AG04450 (cell line): ENCODE measurements at regions not wholly inside any gene's neighbourhood (a gene's known extent, or its start where the extent isn't known, plus 50 kb on each side); places are given as distances from the start of the nearest gene placed in this dataset.

Source experiments
- CTCF ChIA-PET: fragments of 300-600, 350-600 bp; formaldehyde crosslinking; extraction: SDS; loops from one replicate; lab custom pipeline; 2022; ENCODE audit warnings: antibody characterized with exemption, inconsistent platforms; lab: Charles Lee
- POLR2A ChIA-PET: fragments of 350-600 bp; formaldehyde crosslinking; extraction: SDS; loops from one replicate; lab custom pipeline; 2021; ENCODE audit warnings: antibody characterized with exemption, inconsistent platforms; lab: Yijun Ruan, JAX
- DNase-seq: peaks from one replicate; pipeline ENCODE4 v3.0.0-alpha.2; 2011; ENCODE audit warnings: low read depth, low spot score
- H3K27ac ChIP-seq: one replicate; pipeline ENCODE4 v1.5.1; 2012; ENCODE audit warnings: low read depth, low read length, control low read depth
- H3K27me3 ChIP-seq: one replicate; pipeline ENCODE4 v1.6.0; 2012; ENCODE audit warnings: low read length; ENCODE audit not compliant: control insufficient read depth, insufficient read depth
- H3K4me3 ChIP-seq: 2 replicates; pipeline ENCODE4 v1.5.1; 2011; ENCODE audit warnings: mild to moderate bottlenecking, low read depth, low read length, control low read depth
- H3K9me3 ChIP-seq: 2 replicates; pipeline ENCODE4 v1.5.1; 2012; ENCODE audit warnings: low read length; ENCODE audit not compliant: control insufficient read depth, insufficient read depth
- TF ChIP-seq, protein P1 (sequence below): IDR thresholded peaks from 2 replicates; pipeline ENCODE4 v1.5.1; 2011; ENCODE audit warnings: low read depth, low read length, control low read depth, inconsistent platforms

DNA sequence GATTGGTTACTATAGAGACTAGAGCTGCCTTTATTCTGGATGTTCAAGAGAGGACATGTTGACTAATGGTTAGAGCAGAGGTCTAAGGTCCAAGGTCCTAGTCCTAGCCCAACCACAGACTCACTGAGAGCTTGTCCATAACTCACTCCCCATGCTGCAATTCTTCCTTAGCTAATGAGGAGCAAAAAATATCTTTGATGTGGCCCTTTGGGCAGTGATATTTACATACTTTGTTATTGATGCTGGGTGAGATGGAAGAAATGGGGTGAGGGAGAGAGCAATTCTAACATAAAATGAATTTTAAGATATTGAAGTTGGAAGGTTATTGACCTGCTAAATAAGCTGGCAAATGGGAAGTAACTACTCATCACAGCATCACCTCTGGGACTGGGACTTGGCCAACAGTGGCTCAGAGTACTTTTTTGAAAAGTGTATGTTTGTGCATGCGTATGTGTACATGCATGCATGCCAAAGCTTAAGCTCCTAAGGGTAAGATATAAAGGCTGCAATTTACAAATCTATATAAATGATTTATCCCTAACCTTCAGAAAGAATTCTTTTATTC, 58.0 kb upstream of the ANKRD55 start:
- Histone ChIP-seq H3K27me3 (no peaks in the 10 kb centered on the region), H3K4me3 (no peak overlapping the region), H3K9me3 (peaks cover 4% of the 10 kb centered on the region; the same call in 1 of the 2 replicates), H3K27ac (no peak overlapping the region)
- ChIA-PET POLR2A (no interaction called here), CTCF (interaction anchor here (0.6 to 1.3 kb wide), 2 partner anchors 20 to 22 kb away, joined by 3 read pairs; no protein-coding TSS in a partner anchor)
- TF ChIP-seq, protein P1, sequence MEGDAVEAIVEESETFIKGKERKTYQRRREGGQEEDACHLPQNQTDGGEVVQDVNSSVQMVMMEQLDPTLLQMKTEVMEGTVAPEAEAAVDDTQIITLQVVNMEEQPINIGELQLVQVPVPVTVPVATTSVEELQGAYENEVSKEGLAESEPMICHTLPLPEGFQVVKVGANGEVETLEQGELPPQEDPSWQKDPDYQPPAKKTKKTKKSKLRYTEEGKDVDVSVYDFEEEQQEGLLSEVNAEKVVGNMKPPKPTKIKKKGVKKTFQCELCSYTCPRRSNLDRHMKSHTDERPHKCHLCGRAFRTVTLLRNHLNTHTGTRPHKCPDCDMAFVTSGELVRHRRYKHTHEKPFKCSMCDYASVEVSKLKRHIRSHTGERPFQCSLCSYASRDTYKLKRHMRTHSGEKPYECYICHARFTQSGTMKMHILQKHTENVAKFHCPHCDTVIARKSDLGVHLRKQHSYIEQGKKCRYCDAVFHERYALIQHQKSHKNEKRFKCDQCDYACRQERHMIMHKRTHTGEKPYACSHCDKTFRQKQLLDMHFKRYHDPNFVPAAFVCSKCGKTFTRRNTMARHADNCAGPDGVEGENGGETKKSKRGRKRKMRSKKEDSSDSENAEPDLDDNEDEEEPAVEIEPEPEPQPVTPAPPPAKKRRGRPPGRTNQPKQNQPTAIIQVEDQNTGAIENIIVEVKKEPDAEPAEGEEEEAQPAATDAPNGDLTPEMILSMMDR: no peak
- DNase-seq: no peak

DNA sequence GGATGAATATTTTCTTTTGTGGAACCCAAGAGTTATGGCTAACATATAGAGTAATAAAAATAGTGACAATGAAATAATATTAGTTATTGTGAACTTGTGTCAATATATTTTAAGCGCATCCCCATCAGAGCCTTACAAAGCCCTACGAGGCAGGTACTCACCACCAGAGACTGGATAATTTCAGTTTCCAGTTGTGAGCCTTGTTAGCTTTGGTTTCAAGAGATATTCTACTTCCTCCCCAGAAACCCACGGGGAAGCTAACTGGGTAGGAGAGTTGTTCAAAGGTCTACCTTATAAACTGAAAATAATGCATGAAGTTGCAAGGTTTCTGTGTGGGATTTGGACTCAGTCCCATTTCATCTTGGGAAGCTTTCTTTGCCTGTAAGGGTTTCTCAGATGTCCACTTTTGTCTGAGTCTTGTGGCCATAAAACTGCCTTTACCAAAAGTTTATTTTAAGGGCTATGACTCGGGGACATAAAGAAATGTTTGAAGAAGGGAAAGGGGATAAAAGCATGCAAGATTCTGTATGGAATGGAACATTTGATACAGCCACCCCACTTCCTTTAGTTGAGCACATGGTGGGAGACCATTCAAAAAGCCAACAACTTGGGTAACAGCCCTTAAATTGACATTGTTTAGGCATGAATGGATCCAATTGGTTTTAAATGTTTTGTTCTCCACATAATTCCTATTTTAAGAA, 57.4 kb upstream of the ANKRD55 start:
- no peaks in the 10 kb centered on the region for H3K27me3 ChIP-seq
- no peak overlapping the region for H3K4me3 ChIP-seq
- no peak overlapping the region for H3K27ac ChIP-seq
- peaks cover 3% of the 10 kb centered on the region; the same call in 1 of the 2 replicates for H3K9me3 ChIP-seq
- TF ChIP-seq, protein P1: no peak
- DNase-seq: no peak
- ChIA-PET CTCF (interaction anchor here (0.6 to 1.3 kb wide), 2 partner anchors 20 to 22 kb away, joined by 3 read pairs; no protein-coding TSS in a partner anchor), POLR2A (no interaction called here)

GRCh38 chr5:56289602-56289987, 56.5 kb upstream of the ANKRD55 start:
- CTCF ChIA-PET: no interaction called here

GRCh38 chr5:56288873-56289601, 55.9 kb upstream of the ANKRD55 start:
- POLR2A ChIA-PET: no interaction called here
- CTCF ChIA-PET: no interaction called here
- no peak for DNase-seq
- H3K27me3 ChIP-seq: no peaks in the 10 kb centered on the region
- no peak overlapping the region for H3K4me3 ChIP-seq
- no peak overlapping the region for H3K27ac ChIP-seq
- TF ChIP-seq, protein P1: no peak
- no peaks in the 10 kb centered on the region for H3K9me3 ChIP-seq

More at GRCh38 chr5:56289602-56289987, 56.5 kb upstream of the ANKRD55 start:
- TF ChIP-seq, protein P1: no peak
- DNase-seq: no peak
- Histone ChIP-seq H3K9me3 (no peaks in the 10 kb centered on the region), H3K27me3 (no peaks in the 10 kb centered on the region), H3K4me3 (no peak overlapping the region), H3K27ac (no peak overlapping the region)
- POLR2A ChIA-PET: no interaction called here
